ENCODE measurements at regions not wholly inside any gene's neighbourhood (a gene's known extent, or its start where the extent isn't known, plus 50 kb on each side); places are given as distances from the start of the nearest gene placed in this dataset.

GRCh38 chr10:128206676-128207075 lies 80.5 kb upstream of the MKI67 start:
- TF ChIP-seq POLR2A (IDR thresholded peaks at IDR 0.05; ENCODE audit: borderline replicate concordance, extremely low read depth, insufficient read depth, insufficient read length) = no peak
- TF ChIP-seq CTCF (IDR thresholded peaks at IDR 0.05 in 2 of 3, conservative IDR thresholded peaks at IDR 0.05 in 1 of 3; ENCODE audit: borderline replicate concordance in 1 of 3, insufficient read depth in 1 of 3, low read depth in 2 of 3, low read length in 2 of 3) = no peak
- TF ChIP-seq ZNF274 (IDR thresholded peaks at IDR 0.05; ENCODE audit: low read depth, low read length) = no peak
- TF ChIP-seq SP1 (IDR thresholded peaks at IDR 0.05; ENCODE audit: low read depth) = no peak
- TF ChIP-seq EZH2phosphoT487 (IDR thresholded peaks at IDR 0.05; ENCODE audit: borderline replicate concordance) = no peak
